ENCODE measurements at regions not wholly inside any gene's neighbourhood (a gene's known extent, or its start where the extent isn't known, plus 50 kb on each side); places are given as distances from the start of the nearest gene placed in this dataset.

DNA sequence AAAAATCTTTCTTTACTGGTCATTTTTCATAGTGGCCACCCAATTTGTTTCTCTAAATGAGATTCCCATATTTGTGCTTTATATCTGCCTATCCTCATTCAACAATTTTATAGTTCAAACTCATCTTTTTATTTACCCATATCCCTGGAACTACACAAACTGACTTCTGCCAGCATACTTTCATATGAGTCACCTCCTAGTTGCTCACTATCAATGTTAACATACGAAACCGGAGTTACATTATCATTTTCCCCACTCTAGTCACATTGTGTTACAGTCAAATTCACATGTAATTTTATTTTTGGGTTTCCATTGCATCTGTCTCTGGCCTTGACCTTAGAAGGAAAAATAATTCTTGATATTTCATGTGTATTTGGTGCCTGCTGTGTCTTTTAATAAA, 499.4 kb downstream of the MAFB start:
- TF ChIP-seq, protein P1, sequence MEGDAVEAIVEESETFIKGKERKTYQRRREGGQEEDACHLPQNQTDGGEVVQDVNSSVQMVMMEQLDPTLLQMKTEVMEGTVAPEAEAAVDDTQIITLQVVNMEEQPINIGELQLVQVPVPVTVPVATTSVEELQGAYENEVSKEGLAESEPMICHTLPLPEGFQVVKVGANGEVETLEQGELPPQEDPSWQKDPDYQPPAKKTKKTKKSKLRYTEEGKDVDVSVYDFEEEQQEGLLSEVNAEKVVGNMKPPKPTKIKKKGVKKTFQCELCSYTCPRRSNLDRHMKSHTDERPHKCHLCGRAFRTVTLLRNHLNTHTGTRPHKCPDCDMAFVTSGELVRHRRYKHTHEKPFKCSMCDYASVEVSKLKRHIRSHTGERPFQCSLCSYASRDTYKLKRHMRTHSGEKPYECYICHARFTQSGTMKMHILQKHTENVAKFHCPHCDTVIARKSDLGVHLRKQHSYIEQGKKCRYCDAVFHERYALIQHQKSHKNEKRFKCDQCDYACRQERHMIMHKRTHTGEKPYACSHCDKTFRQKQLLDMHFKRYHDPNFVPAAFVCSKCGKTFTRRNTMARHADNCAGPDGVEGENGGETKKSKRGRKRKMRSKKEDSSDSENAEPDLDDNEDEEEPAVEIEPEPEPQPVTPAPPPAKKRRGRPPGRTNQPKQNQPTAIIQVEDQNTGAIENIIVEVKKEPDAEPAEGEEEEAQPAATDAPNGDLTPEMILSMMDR (conservative IDR thresholded peaks at IDR 0.05; ENCODE audit: low read depth in 2 of 2), result no peak
- TF ChIP-seq POLR2AphosphoS5 (IDR thresholded peaks at IDR 0.05; ENCODE audit: low read depth), result no peak
- TF ChIP-seq EZH2 (IDR thresholded peaks at IDR 0.05; ENCODE audit: low read depth, unreplicated experiment), result no peak
- no peak for TF ChIP-seq EZH2phosphoT487 (IDR thresholded peaks at IDR 0.05; ENCODE audit: unreplicated experiment)
- TF ChIP-seq STAT1 (IDR thresholded peaks at IDR 0.05; ENCODE audit: unreplicated experiment), result no peak
- TF ChIP-seq, protein P2, sequence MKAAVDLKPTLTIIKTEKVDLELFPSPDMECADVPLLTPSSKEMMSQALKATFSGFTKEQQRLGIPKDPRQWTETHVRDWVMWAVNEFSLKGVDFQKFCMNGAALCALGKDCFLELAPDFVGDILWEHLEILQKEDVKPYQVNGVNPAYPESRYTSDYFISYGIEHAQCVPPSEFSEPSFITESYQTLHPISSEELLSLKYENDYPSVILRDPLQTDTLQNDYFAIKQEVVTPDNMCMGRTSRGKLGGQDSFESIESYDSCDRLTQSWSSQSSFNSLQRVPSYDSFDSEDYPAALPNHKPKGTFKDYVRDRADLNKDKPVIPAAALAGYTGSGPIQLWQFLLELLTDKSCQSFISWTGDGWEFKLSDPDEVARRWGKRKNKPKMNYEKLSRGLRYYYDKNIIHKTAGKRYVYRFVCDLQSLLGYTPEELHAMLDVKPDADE (IDR thresholded peaks at IDR 0.05), result no peak
- TF ChIP-seq JUNB (IDR thresholded peaks at IDR 0.05; ENCODE audit: unreplicated experiment), result no peak
